ENCODE measurements at regions not wholly inside any gene's neighbourhood (a gene's known extent, or its start where the extent isn't known, plus 50 kb on each side); places are given as distances from the start of the nearest gene placed in this dataset.
A peak's percentile ranks its signal among the peaks of the same experiment; 100 is the strongest.

DNA sequence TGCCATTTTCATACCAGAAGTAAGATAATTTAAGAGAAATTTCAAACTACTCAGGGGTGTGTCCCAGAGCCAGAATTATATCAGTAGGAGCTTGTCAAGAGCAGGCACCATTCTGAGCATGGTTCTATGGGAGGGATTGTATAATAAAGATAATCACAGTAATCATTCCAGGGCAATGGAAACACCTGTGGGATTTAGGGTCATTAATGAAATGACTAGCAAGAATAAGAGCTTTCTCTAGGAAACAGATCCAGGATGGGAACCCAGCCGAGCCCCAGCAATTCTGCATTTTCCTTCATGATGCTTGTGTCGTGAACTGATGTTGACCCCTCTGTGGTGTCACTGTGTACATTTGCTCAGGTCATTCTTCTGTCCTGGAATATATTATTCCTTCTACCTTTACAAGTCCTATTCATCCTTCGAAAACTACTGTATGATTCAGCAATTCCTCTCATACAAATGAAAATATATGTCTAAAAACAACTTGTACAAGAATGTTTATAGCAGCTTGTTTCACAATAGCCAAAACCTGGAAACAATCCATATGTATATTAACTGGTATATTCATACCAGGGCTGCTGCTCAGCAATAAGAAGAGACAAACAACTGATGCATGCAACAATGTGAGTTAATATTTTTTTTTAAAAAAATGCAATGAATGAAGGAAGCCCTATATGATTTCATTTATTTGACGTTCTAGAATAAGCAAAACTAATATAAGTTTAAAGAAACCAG lies 687.8 kb upstream of the KLHL29 start:
- DNase-seq (ENCODE audit: low read depth, low spot score) = no peak

DNA sequence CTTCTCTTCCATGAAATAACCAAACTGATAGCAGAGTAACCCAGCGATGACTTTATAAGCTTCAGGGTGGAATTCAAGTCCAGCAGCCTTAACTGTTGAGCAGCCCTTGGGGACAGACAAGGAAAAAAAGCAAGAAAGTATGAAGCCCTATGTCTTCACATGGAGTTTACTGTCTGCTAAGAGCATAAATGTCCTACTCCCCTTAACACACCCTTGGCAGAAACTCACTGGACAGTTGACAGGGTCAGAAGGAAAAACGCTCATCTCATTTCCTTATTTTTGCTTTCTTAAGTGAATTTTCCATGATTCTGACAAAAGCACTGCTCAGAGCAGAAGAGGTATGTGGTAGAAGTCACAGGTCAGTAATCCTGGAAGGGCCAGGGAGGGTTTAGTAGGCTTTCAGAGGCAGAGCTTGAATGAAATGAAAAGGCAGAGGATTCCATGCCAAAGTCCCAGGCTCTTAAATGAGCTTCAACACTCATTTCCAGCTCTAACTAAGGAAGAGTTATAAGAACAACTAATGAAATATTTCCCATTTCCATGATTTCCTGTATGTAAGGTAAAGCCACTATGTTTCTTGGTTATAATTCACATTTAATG lies 683.3 kb upstream of the KLHL29 start:
- DNase-seq (ENCODE audit: low read depth, low spot score) = no peak

DNA sequence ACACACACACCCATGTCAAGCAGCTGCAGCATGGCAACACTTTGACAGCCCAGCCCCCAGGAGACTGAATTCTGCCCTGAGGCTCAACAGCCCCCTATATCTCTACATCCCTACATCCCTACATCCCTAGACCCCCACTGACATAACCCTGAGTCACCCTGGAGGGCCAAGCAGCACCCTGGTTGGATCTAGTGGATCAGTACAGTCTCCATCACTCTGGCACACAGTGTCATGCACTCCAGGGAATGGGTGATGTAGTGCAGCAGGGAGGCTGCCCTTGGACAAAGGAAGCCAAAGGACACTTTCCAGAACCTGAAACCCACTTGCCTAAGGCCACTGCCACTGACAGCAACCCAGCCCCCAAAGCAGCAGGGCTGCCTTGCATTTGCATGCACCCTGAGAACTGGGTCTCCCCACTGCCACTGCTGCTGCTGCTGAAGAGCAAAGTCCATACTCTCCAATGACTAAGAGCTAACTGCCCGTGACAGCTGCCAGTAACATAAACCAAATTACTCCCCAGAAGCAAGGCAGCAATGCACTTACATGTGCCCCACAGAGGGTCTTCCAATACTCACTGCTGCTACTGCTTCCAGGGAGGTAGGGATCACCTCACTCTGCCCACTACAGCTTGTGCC lies 681.6 kb upstream of the KLHL29 start:
- DNase-seq (ENCODE audit: low read depth, low spot score) = no peak

DNA sequence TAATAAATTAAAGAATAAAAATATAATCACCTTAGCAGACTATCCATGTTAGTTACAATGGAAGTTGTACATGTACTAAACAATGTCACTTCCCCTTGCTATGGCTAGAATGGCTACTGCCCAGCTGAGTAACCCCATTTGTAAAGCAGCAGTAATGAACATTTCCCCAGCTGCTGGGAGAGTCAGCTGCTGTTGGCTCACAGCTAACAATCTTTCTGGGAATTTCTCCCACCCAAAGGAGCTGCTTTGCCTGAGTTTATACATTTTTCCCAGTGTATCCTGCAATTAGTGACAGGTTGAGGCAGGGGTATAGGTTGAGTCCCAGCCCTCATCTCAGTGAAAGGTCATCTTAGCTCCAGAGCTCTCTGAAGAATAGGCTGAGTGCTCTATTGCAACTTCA lies 665.6 kb upstream of the KLHL29 start:
- no peak for DNase-seq (ENCODE audit: low read depth, low spot score)

DNA sequence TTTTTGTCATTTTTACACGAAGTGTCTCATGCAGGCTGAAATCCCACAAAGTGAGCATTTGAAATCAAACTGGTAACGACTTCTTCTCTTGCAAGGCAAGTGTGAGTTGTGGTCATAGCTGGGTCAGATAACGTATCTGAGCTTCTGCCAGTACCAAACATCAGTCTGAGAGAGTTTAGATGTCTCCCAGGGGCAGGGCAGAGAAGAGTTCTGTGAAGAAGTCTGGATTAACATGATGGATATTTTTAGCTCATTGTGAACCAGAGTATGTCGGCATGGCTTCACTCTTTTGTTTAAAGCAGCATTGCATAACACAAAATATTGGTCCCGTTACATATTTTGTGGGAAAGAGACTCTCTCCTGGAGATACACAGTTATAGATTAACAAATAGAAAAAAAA lies 655.5 kb upstream of the KLHL29 start:
- no peak for DNase-seq (ENCODE audit: low read depth, low spot score)

DNA sequence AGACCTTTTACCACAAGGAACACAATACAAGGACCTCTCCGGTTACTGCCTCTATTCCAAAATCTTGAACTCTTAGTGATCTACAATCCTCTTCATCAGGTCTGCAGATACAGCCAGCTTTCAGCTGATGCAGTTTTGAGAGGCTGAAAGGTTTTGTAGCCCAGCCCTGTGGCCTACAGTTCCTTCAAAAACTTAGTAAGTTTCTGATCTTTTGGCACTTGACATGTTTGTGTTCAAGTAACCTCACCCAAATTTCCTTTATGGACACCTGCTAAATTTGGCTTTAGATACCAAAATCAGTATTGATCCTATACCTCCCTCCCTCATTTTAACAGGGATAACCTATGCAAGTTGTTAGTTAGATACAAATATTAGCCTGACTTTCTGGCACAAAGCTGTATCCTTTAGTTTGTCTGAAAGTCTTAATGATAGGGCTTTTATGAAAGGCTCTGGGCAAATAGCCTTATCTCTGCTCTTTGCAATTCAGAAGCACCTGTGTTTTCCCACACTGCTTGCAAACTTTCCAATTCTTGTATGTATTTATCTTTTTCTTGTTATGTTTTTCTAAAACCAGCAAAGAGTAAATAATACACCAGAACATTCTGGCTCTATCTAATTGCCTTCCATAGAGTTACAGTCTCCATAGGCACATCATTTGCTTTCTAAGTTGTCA lies 650.5 kb upstream of the KLHL29 start:
- DNase-seq (ENCODE audit: low read depth, low spot score) = no peak

DNA sequence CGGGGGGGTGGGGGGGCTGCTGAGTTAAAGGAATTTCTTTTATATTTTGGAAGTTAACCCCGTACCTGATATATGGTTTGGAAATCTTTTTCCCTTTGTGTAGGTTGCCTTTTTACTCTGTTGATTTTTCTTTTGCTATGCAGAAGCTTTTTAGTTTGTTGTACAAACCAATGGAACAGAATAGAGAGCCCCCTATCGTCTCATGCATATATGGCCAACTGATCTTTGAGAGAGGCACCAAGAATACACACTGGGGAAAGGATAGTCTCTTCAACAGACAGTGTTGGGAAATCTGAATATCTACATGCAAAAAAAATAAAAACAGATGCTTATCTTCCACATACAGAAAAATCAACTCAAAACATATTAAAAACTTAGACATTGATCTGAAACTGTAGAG lies 647.8 kb upstream of the KLHL29 start:
- DNase-seq (ENCODE audit: low read depth, low spot score) = peak; percentile 2

DNA sequence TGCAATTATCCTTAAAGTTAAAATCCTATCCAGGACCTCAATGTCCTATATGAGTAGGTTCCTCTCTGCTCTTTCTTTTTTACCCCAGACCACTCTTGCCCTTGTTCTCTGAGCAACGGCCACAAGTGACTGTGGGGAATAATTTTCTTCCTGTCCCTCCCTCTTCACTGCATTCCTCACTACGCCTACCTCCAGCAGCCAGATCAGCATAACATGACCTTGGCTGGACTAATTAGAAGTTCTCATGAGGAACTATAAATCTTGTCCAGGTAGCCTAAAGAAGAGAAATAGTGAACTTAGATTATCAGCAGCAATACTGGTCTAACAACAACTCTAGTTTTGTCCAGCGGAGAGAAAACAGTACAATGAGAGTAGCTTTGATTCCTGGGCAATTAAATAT lies 643.8 kb upstream of the KLHL29 start:
- no peak for DNase-seq (ENCODE audit: low read depth, low spot score)

DNA sequence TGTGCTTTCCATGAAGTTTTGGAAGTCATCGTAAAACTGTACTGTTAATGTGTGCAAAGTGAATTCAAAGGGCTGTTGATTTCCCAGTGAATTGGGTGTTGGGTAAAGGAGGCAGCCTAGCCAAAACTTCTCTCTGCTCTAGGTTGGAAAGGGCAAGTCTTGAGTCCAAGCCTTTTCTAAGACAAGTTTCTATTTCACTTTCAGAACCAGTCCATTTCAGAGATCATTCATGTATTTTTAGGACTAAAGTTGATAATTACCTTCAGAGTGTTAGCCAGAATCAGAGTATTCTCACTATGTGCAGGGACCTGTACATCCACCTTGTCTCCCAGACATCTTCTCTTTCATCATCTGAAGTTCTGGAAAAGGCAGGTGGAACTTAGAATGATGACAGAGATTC lies 636.1 kb upstream of the KLHL29 start:
- no peak for DNase-seq (ENCODE audit: low read depth, low spot score)

DNA sequence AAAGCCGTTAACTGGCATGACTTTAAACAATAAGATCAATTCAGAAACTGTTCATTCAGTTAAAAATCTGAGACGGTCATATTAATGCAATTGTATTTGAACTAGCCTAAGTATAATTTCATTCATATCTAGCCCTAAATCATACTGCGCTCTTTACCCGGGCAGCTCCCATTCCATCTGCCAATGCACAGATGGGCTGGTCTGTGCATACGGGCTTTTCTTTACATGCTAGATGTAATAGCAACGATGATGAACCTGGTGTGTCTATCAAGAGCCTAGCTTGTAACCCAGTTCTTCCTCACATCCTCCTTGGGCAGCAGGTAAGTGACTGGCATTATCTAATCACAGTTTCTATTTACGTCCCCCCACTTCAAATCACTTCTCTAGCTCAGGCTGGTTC lies 631.5 kb upstream of the KLHL29 start:
- no peak for DNase-seq (ENCODE audit: low read depth, low spot score)

DNA sequence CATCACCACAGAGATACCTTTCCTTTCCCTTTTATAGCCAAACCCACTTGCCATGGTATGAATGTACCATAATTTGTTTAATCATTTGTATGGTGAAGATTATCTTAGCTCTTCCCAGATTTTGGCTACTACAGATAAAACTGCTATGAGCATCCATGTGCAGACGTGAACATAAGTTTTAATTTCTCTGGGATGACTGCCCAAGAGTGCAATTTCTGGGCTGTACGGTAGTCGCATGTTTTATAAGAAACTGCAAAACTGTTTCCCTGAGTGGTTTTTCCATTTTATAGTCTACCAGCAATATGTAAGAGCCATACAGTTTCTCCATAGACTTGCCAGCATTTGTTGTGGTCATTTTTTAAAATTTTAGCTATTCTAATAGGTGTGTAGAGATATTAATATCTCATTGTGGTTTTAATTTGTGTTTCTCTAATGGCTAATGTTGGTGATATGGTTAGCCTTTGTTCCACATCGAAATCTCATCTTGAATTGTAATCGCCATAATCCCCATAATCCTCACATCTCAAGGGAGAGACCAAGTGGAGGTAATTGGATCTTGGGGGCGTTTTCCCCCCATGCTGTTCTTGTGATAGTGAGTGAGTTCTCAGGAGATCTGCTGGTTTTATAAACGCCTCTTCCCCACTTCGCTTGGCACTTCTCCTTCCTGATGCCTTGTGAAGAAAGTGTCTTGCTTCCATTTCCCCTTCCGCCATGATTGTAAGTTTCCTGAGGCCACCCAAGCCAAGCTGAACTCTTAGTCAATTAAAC lies 628.5 kb upstream of the KLHL29 start:
- no peak for DNase-seq (ENCODE audit: low read depth, low spot score)

DNA sequence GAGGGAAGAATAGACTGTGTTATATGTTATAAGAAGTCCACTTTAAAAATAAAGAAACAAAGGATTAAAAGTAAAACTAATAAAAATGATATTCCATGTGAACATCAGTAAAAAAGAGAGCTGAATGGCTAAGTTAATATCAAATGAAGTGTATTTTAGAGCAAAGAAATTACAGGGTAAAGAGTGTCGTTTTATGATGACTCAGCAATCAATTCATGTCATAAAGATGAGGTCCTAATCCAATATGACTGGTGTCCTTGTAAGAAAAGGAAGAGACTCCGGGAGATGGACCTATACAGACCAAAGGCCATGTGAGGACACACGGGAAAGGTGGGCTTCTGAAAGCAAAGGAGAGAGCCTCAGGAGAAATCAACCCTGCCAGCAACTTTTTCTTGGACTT lies 615.5 kb upstream of the KLHL29 start:
- no peak for DNase-seq (ENCODE audit: low read depth, low spot score)

DNA sequence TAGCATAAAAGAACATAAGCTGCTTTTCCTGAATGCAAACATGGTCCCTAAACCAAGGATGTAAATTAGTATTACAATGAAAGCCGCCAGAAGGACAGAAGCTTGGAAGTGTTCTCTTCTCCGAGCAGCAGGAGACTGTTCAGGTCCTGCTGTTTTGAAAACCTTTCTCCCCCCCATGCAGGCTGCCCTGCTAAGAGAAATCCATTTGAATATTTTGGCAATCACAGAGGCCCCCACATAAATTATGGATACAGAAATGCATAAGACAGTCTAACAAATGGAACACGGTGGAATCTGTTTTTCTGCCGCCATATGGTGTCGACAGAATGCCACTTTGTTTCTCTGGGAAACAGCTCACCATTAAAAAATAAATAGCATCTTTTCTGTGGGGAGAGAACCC lies 600.4 kb upstream of the KLHL29 start:
- DNase-seq (ENCODE audit: low read depth, low spot score) = no peak

DNA sequence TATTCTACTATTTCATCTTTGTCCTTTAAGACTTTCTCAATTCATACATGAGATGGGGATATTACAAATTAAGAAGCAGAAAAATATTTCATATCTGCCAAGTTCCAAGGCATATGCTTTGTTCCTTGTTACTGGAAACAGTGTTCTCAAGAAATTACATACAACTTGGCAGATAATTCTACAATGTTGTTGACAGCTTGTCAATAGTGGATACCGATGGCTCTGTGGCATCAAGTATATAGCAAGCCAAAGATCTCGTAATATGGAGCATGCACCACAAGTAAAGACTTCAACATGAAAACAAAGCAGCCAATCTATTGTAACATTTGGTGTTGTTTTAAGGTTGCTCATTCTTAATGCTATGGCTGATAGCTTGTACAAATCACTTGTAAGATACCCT lies 598.2 kb upstream of the KLHL29 start:
- DNase-seq (ENCODE audit: low read depth, low spot score) = no peak

DNA sequence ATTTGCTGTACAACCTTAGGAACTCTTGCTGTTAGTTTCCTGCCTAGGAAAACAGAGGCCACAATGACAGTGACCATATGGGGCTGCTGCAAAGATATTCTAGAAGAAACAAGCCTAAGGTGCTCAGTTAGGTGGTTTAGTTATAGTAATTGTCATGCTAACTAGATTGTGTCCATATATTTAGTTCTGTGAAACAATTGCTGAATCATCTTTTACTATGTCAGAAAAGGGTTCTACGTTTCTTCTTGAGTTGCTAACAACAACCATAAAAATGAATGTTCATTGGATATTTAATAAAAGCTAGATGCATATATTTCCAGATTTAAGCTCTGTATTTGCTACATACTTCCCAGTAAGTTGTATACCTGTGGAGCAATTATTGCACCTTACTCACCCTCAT lies 597.2 kb upstream of the KLHL29 start:
- DNase-seq (ENCODE audit: low read depth, low spot score) = no peak

DNA sequence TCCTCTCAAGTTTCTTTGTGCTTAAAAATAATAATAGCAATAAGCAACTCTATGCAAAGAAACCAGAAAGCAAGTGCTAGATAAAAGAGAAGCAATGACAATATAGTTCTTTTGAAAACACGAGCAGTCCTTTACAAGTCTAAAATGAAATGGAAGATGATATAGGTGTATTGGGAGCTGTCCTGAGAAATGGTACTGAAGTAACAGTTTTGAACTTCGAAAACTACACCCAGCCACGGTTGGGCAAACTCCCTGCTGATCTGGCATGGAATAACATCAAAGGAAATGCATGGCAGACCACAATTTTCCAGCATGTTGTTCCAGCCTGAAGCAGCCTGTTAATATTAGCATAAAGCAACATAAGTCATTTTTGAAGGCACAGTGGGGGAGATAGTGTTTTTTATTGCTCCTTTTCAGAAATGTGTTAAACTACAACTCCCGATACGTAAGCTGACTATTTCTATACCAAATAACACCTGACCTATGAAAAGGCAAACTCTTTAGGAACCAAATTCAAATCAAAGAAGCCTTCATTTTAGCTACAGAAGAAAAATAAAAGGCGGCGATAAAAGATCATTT lies 596.1 kb upstream of the KLHL29 start:
- DNase-seq (ENCODE audit: low read depth, low spot score) = no peak

DNA sequence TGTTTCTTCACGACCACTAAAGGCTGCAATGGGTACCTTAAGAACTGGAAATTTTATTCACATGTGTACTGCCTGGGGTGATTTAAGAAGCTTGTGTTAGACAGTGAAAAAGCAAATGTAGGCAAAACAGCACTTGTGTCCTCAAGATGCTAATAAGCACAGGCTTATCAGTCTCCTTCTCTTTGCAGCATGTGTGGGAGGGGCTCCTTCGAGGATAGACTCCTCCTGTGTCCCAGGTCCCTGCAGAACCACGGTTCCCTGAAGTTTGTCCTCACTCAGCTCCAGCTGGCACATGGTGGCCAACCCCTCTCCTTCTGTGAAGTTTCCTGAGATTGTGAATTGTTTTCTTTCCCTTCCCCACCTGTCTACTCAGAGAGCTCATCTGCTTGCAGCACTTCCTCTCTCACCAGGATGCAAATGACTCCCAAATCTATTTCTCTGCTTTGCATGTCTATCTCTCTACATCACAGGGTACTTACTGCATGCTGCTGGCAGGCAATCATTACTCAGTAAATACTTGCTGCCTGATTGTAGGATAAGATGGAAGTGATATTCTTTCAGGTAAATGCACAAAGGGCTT lies 589.6 kb upstream of the KLHL29 start:
- no peak for DNase-seq (ENCODE audit: low read depth, low spot score)

DNA sequence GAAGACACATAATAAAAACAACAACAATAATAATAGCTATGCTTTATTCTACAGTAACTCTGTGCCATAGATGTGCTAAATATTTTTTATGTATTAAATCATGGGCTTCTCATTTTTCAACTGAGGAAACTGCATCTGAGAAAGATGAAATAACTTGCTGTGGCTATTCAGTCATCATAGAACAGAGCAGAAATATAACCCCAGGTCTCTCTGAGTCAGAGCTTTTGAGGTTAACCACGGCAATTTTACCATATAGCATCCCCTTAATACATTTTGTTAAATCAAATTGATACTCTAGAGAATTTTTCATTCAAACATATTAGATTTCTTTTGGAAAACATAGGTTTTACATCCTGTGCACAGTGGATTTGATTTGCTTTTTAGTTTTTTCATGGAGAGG lies 586.6 kb upstream of the KLHL29 start:
- no peak for DNase-seq (ENCODE audit: low read depth, low spot score)

DNA sequence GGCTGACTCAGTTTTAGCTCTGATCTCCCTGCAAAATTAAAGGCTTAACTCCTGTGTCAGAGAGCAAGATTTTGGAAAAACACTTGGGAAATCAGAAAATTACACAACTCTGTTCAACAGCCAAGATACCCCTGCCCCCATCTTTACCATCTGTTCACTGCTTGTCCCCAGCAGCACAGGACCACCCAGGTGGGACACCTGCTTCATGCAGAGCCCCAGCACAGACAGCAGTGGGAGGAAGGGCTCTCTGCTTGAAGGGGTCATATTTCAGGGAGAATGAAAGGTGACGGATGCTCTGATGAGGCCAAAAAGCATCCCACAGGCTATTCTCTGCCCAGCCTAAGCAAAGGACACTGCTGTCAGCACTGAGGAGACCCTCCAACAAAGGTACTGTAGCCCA lies 584.6 kb upstream of the KLHL29 start:
- peak; percentile 9 for DNase-seq (ENCODE audit: low read depth, low spot score)

DNA sequence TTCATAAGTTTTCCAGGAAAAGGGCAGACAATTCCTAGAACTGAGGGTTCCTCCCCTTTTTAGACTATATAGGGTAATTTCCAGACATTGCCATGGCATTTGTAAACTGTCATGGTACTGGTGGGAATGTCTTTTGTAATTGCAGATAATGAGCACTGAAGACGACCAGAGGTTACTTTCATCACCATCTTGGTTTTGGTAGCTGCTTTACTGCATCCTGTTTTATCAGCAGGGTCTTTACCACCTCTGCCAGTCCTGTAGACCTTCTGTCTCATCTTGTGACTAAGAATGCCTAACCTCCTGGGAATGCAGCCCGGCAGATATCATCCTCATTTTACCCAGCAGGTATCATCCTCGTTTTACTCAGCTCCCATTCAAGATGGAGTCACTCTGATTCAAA lies 583.9 kb upstream of the KLHL29 start:
- DNase-seq (ENCODE audit: low read depth, low spot score) = no peak

DNA sequence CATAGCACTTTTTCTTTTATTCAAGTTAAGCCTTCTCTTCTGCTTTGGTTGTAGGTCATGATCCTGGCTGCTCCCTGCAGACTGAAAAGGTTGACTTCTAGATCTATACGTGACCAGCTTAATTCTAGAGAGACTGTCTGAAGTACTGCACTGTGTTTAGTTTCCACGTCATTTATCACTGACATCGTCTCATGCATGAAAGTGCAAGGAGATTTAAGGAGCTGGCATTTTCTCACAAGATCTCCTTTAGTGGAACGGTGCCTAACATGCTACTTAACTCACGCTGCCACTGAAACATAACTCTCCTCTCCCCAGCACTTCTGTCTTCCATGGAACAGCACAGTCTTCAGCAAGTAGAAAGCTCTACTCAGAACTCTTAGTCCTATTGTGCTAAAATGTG lies 583.0 kb upstream of the KLHL29 start:
- DNase-seq (ENCODE audit: low read depth, low spot score) = no peak

All from ELF-1 (cell line).